Esophagus squamous epithelium (tissue), 4 donors: ENCODE measurements at regions not wholly inside any gene's neighbourhood (a gene's known extent, or its start where the extent isn't known, plus 50 kb on each side); places are given as distances from the start of the nearest gene placed in this dataset.

ENCODE experiments used
- CTCF ChIP-seq, 6 experiments: fragments of 450-650 bp in 4 of 6; fragments of 200-600 bp in 2 of 6; sonication (generic) in 2 of 6; IDR thresholded peaks; one replicate each; pipeline ENCODE4 v1.5.1; 2016 to 2019; ENCODE audit warnings: antibody characterized with exemption in 6 of 6, mild to moderate bottlenecking in 4 of 6, moderate library complexity in 4 of 6
- POLR2A ChIP-seq, 4 donors: fragments of 450-650 bp; IDR thresholded peaks; one replicate each; pipeline ENCODE4 v1.6.1; 2017; ENCODE audit warnings: antibody characterized with exemption in 4 of 4, mild to moderate bottlenecking in 4 of 4, moderate library complexity in 3 of 4

- no peak for TF ChIP-seq POLR2A (IDR thresholded peaks at IDR 0.05)
- TF ChIP-seq CTCF (IDR thresholded peaks at IDR 0.05): no peak
Observed at GRCh38 chr7:42311195-42311594, 74.2 kb upstream of the GLI3 start.
